DND-41 (cell line): ENCODE measurements at regions not wholly inside any gene's neighbourhood (a gene's known extent, or its start where the extent isn't known, plus 50 kb on each side); places are given as distances from the start of the nearest gene placed in this dataset.

Experiments
- EZH2 ChIP-seq: IDR thresholded peaks from 3 replicates; pipeline ENCODE4 v1.6.1; 2012; ENCODE audit warnings: borderline replicate concordance, low read depth, mild to moderate bottlenecking, moderate library complexity, low read length, inconsistent platforms; ENCODE audit not compliant: severe bottlenecking
- TF ChIP-seq, protein P1 (sequence below): IDR thresholded peaks from 2 replicates; pipeline ENCODE4 v1.5.1; 2012; ENCODE audit warnings: borderline replicate concordance, low read length, moderate library complexity, mild to moderate bottlenecking; ENCODE audit not compliant: poor library complexity, severe bottlenecking; ENCODE audit errors: extremely low read depth

DNA sequence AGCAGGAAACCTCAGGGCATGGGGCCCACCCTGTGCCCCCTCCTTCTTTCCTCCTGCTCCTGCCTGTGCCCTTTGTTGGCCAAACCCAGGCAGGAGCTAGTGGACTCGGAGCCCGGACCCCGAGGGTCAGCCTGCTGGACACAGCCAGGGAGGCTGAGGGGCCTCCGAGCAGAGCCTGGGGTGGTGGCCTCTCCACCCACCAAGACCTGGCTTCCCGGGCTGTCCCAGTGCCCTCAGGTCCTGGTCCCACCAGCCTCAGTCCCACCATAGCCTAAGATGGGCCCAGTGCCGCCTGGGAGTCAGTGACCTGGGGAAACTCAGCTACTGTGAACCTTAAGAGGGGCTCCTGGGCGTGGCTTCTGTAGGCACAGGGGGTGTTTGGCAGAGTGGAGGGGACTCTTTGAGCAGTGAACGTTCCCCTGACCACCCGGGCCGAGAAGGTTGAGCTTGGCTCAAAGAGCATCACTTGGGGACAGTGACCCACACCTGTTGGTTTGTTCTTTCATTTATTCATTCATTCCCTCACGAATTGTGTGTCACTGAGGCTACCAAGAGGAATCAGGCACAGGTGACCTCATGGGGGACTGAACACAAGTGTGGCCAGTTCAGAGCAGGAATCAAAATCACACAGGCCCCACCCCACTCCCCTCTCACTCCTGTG lies 266.1 kb downstream of the ADGRD1 start:
- TF ChIP-seq, protein P1, sequence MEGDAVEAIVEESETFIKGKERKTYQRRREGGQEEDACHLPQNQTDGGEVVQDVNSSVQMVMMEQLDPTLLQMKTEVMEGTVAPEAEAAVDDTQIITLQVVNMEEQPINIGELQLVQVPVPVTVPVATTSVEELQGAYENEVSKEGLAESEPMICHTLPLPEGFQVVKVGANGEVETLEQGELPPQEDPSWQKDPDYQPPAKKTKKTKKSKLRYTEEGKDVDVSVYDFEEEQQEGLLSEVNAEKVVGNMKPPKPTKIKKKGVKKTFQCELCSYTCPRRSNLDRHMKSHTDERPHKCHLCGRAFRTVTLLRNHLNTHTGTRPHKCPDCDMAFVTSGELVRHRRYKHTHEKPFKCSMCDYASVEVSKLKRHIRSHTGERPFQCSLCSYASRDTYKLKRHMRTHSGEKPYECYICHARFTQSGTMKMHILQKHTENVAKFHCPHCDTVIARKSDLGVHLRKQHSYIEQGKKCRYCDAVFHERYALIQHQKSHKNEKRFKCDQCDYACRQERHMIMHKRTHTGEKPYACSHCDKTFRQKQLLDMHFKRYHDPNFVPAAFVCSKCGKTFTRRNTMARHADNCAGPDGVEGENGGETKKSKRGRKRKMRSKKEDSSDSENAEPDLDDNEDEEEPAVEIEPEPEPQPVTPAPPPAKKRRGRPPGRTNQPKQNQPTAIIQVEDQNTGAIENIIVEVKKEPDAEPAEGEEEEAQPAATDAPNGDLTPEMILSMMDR: no peak
- no peak for TF ChIP-seq EZH2
